Activated naive CD4-positive, alpha-beta T cell treated with anti-CD3 and anti-CD28 coated beads for 36 hours (primary cell): ENCODE measurements at regions not wholly inside any gene's neighbourhood (a gene's known extent, or its start where the extent isn't known, plus 50 kb on each side); places are given as distances from the start of the nearest gene placed in this dataset.
"Not testable (repeated sequence)": the region's sequence is repeated elsewhere in the genome, so short reads cannot be mapped to it uniquely, and the experiment has no call there.

Source experiments
- CTCF ChIA-PET: fragments of 350-600 bp; sonication (Branson Sonifier 250); formaldehyde crosslinking; loops from one replicate; lab custom pipeline; 2021; ENCODE audit warnings: antibody characterized with exemption; lab: Charles Lee
- DNase-seq: peaks from one replicate; pipeline ENCODE4 v3.0.0-alpha.2; 2020
- H3K27ac Mint-ChIP-seq: one replicate; pipeline ENCODE4 v1.8.0; 2021; ENCODE audit warnings: mild to moderate bottlenecking, mixed read lengths
- H3K27me3 Mint-ChIP-seq: one replicate; pipeline ENCODE4 v1.8.0; 2021; ENCODE audit warnings: low read depth, mixed read lengths
- H3K36me3 Mint-ChIP-seq: one replicate; pipeline ENCODE4 v1.8.0; 2021; ENCODE audit warnings: low read depth, mixed read lengths
- H3K4me1 Mint-ChIP-seq: one replicate; pipeline ENCODE4 v1.8.0; 2021; ENCODE audit warnings: low read depth, mixed read lengths
- H3K4me3 Mint-ChIP-seq: one replicate; pipeline ENCODE4 v1.8.0; 2021; ENCODE audit warnings: mild to moderate bottlenecking, moderate library complexity, mixed read lengths
- H3K9me3 Mint-ChIP-seq: one replicate; pipeline ENCODE4 v1.8.0; 2021; ENCODE audit warnings: mixed read lengths
- intact Hi-C: fragments of 100-400 bp; cut with micrococcal nuclease; formaldehyde crosslinking; loops from one replicate; pipeline ENCODE4 v1.15.1; 2023

- Mint-ChIP-seq H3K27me3 (no peaks in the 10 kb centered on the region), H3K4me1 (no peaks in the 10 kb centered on the region), H3K36me3 (no peaks in the 10 kb centered on the region), H3K4me3 (no peak overlapping the region), H3K27ac (no peak overlapping the region), H3K9me3 (no peaks in the 10 kb centered on the region)
- intact Hi-C loops, result no loop called here
- CTCF ChIA-PET, result no interaction called here
- DNase-seq, result no peak
These were observed 234.6 kb downstream of the DLL1 start for GRCh38 chr6:170056278-170056711.

DNA sequence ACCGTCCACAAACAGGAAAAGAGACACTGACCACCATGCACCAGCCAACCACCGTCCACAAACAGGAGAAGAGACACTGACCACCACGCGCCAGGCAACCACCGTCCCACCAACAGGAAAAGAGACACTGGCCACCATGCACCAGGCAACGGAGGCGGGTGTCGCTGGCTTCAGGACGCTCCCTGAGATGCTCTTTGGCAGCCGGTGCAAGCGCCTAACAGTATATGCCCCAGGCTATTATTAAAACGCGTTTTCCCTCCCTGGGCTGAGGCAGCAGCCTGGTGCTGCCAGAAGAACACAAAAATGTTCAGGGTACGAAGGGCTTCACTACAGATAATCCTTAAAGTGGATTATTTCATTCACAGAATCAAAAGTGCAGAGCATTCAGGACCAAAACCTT lies 235.1 kb downstream of the DLL1 start:
- CTCF ChIA-PET, H3K36me3 Mint-ChIP-seq, H3K4me3 Mint-ChIP-seq: not testable (repeated sequence)

GRCh38 chr6:170053966-170054661 lies 236.8 kb downstream of the DLL1 start:
- H3K4me3 Mint-ChIP-seq, result no peak overlapping the region
- H3K27ac Mint-ChIP-seq, result no peak overlapping the region
- CTCF ChIA-PET, result no interaction called here
- H3K9me3 Mint-ChIP-seq, result no peaks in the 10 kb centered on the region
- H3K36me3 Mint-ChIP-seq, result no peaks in the 10 kb centered on the region
- DNase-seq, result no peak
- H3K27me3 Mint-ChIP-seq, result no peaks in the 10 kb centered on the region
- intact Hi-C loops, result no loop called here
- no peaks in the 10 kb centered on the region for H3K4me1 Mint-ChIP-seq

More for the DNA sequence above, 235.1 kb downstream of the DLL1 start:
- H3K4me1 Mint-ChIP-seq, H3K27me3 Mint-ChIP-seq, H3K27ac Mint-ChIP-seq, intact Hi-C loops, H3K9me3 Mint-ChIP-seq, DNase-seq: not testable (repeated sequence)

DNA sequence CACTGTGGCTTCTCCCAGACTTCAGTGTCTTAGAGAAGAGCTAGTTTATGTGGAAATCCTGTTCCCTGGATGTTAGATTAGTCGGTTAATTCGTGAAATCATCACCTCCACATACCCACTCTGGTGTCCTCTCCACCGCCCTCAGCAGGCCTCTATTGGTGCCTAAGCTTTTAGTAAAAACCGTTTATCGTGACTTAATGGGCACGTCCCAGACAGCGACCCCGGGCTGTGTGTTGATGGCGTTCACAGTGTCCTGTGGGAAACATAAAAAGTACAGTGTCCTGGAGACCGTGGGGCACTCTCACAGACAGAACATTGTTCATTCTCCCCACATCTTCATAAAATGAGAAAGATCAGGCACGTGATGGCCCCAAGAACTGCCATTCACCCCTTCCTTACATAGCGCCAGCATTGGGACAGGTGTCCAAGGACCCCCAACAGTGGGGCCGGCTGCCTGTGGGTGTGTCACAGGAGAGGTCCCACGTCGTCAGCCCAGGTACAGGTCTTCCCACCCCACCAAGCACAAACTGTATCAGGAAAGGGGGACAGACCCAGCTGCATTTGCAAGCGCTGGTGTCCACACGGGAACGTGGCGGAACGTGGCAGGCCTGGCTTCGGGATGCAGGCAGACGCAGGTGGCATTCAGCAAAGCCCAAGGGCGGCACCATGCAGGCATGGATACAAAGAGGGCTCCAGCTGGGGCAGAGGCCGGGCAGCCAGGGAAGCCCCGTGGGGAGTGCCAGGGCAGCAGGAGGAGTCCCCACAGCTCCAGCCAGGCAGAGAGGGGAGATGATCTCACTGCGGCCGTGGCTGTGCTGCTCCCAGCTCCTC lies 237.7 kb downstream of the DLL1 start:
- intact Hi-C loops, result no loop called here
- H3K4me3 Mint-ChIP-seq, result no peak overlapping the region
- no peak overlapping the region for H3K27ac Mint-ChIP-seq
- no peak for DNase-seq
- H3K36me3 Mint-ChIP-seq, result no peaks in the 10 kb centered on the region
- no peaks in the 10 kb centered on the region for H3K4me1 Mint-ChIP-seq
- CTCF ChIA-PET, result no interaction called here
- H3K27me3 Mint-ChIP-seq, result no peaks in the 10 kb centered on the region
- H3K9me3 Mint-ChIP-seq, result no peaks in the 10 kb centered on the region

DNA sequence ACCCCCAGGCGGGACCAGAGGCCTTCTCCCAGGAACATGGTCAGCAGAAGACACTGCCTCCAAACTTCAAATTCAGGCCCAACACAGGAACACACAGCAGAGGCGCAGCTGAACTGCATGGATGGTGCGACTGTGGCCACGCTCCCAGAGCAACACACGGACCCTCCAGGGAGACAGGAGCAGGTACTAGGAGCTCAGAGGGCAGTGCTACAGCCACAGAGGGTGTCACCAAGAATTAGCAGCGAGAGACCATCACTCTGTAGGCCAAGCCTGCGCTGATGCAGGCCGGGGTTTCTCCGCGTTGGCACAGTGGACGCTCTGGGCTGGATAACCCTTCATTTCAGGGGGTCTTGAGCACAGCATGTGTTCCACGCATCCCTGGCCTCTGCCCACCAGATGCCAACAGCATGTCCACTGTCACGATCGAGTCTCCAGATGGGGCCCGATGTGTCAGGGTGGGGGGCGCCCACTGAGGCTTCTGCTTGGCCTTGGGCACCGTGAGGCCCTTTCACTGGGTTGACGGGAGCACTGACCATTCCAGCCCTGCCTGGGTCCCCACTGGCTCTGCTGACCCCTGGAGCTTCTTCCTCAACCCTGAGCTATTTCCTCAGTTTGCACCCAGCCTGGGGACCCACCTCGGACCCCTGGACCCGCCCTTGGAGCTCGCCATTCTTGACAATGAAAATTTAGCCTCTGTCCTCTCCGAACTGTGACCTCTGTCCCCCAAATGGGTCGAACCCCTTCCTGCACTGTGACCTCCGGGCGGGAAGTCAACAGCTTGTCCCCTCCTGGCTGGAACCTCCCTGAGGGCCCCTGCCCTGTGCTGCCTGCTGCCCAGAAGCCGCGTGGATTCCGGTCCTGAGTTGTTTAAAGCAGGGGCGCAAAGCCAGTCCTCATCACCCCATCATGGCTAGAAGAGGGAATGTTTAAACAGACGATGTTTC lies 239.4 kb downstream of the DLL1 start:
- no peak overlapping the region for H3K4me3 Mint-ChIP-seq
- H3K4me1 Mint-ChIP-seq, result no peaks in the 10 kb centered on the region
- no peaks in the 10 kb centered on the region for H3K27me3 Mint-ChIP-seq
- CTCF ChIA-PET, result no interaction called here
- DNase-seq, result no peak
- intact Hi-C loops, result no loop called here
- H3K36me3 Mint-ChIP-seq, result no peaks in the 10 kb centered on the region
- H3K9me3 Mint-ChIP-seq, result no peaks in the 10 kb centered on the region
- H3K27ac Mint-ChIP-seq, result no peak overlapping the region

DNA sequence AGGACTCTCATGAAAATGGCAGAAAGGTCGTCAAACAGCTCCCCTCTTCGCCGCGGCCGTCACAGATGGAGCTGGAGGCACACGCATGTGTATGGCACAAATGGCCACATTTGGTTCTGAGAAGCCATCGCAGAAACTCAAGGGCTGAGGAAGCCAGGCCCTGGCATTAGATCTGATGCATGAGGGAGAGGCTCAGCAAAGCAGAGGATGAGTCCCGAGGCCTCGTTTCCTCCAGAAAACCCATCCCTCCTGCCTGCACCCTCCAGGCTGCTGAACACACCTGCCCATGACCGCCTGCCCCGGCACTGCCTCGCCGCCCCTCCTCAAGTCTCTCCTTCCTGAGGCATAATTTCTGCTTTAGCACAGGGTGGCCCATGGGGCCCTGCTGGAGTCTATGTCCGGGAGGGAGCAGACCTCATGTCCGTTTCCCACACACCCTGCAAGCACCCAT lies 240.3 kb downstream of the DLL1 start:
- CTCF ChIA-PET, result no interaction called here

DNA sequence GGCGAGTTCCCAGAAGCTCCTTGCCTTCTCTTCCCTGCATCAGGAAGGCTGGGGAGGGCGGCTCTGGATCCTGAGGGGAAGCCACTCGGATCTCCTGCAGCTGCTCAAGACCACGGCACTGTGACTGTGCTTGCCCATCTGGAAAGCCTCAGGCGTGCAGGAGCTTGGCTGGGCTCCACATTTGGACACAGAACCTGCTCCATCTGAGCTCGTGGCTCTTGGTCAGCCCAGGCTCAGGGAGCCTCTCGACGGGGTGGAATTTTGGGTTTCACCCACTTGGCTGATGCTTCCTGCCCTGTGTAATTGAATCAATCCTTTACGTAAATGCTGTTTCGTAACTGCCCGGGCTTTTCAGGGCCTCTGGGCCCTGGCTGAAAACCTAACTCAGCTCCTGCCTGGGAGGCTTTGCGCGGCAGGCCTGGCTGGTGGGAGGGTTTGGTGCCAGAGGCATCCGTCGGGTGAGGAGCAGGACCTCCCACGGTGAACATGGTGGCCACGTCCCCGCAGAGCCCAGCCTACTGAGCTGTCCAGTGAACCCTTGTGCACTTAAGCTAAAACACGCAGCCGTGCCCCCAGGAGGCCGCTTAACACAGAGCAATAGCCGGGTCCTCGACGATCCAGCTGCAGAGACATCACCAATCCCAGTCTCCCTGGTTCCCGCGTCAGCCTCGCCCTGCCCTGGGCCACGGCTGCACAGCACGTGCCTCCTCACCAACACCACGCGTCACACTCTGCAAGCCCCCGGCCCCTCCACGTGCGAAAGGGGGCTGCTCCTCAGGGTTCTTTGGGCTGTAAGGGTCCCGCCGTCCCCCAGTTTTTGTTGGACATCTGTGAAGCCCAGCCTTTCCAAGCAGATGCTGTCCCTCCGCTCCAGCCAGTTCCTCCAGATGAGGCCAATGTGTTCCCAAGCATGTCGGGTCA lies 241.0 kb downstream of the DLL1 start:
- no peaks in the 10 kb centered on the region for H3K27me3 Mint-ChIP-seq
- intact Hi-C loops, result no loop called here
- no peak for DNase-seq
- no peaks in the 10 kb centered on the region for H3K36me3 Mint-ChIP-seq
- H3K9me3 Mint-ChIP-seq, result no peaks in the 10 kb centered on the region
- no peak overlapping the region for H3K4me3 Mint-ChIP-seq
- H3K4me1 Mint-ChIP-seq, result no peaks in the 10 kb centered on the region
- CTCF ChIA-PET, result no interaction called here
- H3K27ac Mint-ChIP-seq, result no peak overlapping the region

More for the DNA sequence above, 240.3 kb downstream of the DLL1 start:
- Mint-ChIP-seq H3K36me3 (no peaks in the 10 kb centered on the region), H3K27me3 (no peaks in the 10 kb centered on the region), H3K4me1 (no peaks in the 10 kb centered on the region), H3K9me3 (no peaks in the 10 kb centered on the region), H3K27ac (no peak overlapping the region), H3K4me3 (no peak overlapping the region)
- no peak for DNase-seq
- intact Hi-C loops, result no loop called here

GRCh38 chr6:170048615-170049256 lies 242.1 kb downstream of the DLL1 start:
- CTCF ChIA-PET, result interaction anchor here (0.8 kb wide), 1 partner anchor 1882 kb away, joined by 4 read pairs; no protein-coding TSS in a partner anchor
- H3K9me3 Mint-ChIP-seq, result no peaks in the 10 kb centered on the region
- no peaks in the 10 kb centered on the region for H3K27me3 Mint-ChIP-seq

DNA sequence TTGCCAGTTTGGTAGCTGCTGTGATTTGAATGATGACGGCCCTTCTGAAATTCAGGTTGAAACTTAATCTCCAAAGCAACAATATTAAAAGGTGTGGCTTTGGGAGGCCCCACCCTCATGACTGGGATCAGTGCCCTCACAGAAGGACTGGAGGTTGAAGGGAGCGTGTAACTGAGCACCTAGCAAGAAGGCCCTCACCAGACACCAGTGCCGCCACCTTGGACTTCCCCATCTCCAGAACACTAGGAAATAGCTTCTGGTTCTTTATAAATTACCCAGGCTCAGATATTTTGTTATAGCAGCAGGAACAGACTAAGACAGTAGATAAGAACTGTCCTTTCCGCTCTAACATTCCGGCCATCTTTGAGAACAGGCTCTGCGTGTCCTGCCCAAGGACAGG lies 243.1 kb downstream of the DLL1 start:
- DNase-seq, result no peak
- H3K27ac Mint-ChIP-seq, result no peak overlapping the region
- H3K4me3 Mint-ChIP-seq, result no peak overlapping the region
- no peaks in the 10 kb centered on the region for H3K9me3 Mint-ChIP-seq
- H3K36me3 Mint-ChIP-seq, result no peaks in the 10 kb centered on the region
- CTCF ChIA-PET, result interaction anchor here (0.6 to 0.8 kb wide), 2 partner anchors 10 to 1881 kb away, joined by 3 to 4 read pairs; no protein-coding TSS in a partner anchor
- H3K4me1 Mint-ChIP-seq, result no peaks in the 10 kb centered on the region
- intact Hi-C loops, result no loop called here
- H3K27me3 Mint-ChIP-seq, result no peaks in the 10 kb centered on the region

More at GRCh38 chr6:170048615-170049256, 242.1 kb downstream of the DLL1 start:
- intact Hi-C loops, result no loop called here
- Mint-ChIP-seq H3K4me3 (no peak overlapping the region), H3K36me3 (no peaks in the 10 kb centered on the region), H3K4me1 (no peaks in the 10 kb centered on the region), H3K27ac (no peak overlapping the region)
- no peak for DNase-seq

- no peaks in the 10 kb centered on the region for H3K36me3 Mint-ChIP-seq
- H3K9me3 Mint-ChIP-seq, result no peaks in the 10 kb centered on the region
- intact Hi-C loops, result no loop called here
- CTCF ChIA-PET, result no interaction called here
- H3K27me3 Mint-ChIP-seq, result no peaks in the 10 kb centered on the region
- H3K27ac Mint-ChIP-seq, result no peak overlapping the region
- no peak for DNase-seq
- no peaks in the 10 kb centered on the region for H3K4me1 Mint-ChIP-seq
- H3K4me3 Mint-ChIP-seq, result no peak overlapping the region
These were observed 243.9 kb downstream of the DLL1 start for GRCh38 chr6:170046791-170047626.
